GM18519 (cell line): ENCODE measurements at regions not wholly inside any gene's neighbourhood (a gene's known extent, or its start where the extent isn't known, plus 50 kb on each side); places are given as distances from the start of the nearest gene placed in this dataset.

Experiments used
- ATAC-seq: cut with Tn5 transposase; IDR thresholded peaks from one replicate; pipeline ENCODE4 v1.9.1; 2021; ENCODE audit warnings: mild to moderate bottlenecking, moderate library complexity; ENCODE audit not compliant: unreplicated experiment, low FRiP score

GRCh38 chr11:116117331-116118137 is 613.3 kb upstream of the CADM1 start:
- no peak for ATAC-seq

- no peak for ATAC-seq
Measured at GRCh38 chr11:116115801-116116200, 611.6 kb upstream of the CADM1 start.

- no peak for ATAC-seq
Measured at GRCh38 chr11:116114198-116114651, 610.0 kb upstream of the CADM1 start.

- ATAC-seq = no peak
Measured at GRCh38 chr11:116112087-116112935, 608.1 kb upstream of the CADM1 start.

GRCh38 chr11:116111546-116111945 is 607.3 kb upstream of the CADM1 start:
- no peak for ATAC-seq

- no peak for ATAC-seq
Measured at GRCh38 chr11:116110802-116111201, 606.6 kb upstream of the CADM1 start.

- no peak for ATAC-seq
Measured at GRCh38 chr11:116110356-116110755, 606.1 kb upstream of the CADM1 start.

- ATAC-seq = no peak
Measured at GRCh38 chr11:116109228-116109627, 605.0 kb upstream of the CADM1 start.

- no peak for ATAC-seq
Measured at GRCh38 chr11:116108161-116108560, 603.9 kb upstream of the CADM1 start.

- ATAC-seq = no peak
Measured at GRCh38 chr11:116107229-116107628, 603.0 kb upstream of the CADM1 start.

- ATAC-seq = no peak
Measured at GRCh38 chr11:116104498-116105174, 600.4 kb upstream of the CADM1 start.

GRCh38 chr11:116101902-116102301 is 597.7 kb upstream of the CADM1 start:
- ATAC-seq = no peak

- ATAC-seq = no peak
Measured at GRCh38 chr11:116100016-116100415, 595.8 kb upstream of the CADM1 start.

GRCh38 chr11:116099541-116099940 is 595.3 kb upstream of the CADM1 start:
- ATAC-seq = no peak

- ATAC-seq = no peak
Measured at GRCh38 chr11:116096272-116096995, 592.2 kb upstream of the CADM1 start.

- no peak for ATAC-seq
Measured at GRCh38 chr11:116093481-116094270, 589.5 kb upstream of the CADM1 start.

GRCh38 chr11:116093065-116093464 is 588.9 kb upstream of the CADM1 start:
- ATAC-seq = no peak

GRCh38 chr11:116086426-116086825 is 582.2 kb upstream of the CADM1 start:
- ATAC-seq = no peak

GRCh38 chr11:116085031-116085635 is 580.9 kb upstream of the CADM1 start:
- ATAC-seq = no peak
